ENCODE measurements at regions not wholly inside any gene's neighbourhood (a gene's known extent, or its start where the extent isn't known, plus 50 kb on each side); places are given as distances from the start of the nearest gene placed in this dataset.

DNA sequence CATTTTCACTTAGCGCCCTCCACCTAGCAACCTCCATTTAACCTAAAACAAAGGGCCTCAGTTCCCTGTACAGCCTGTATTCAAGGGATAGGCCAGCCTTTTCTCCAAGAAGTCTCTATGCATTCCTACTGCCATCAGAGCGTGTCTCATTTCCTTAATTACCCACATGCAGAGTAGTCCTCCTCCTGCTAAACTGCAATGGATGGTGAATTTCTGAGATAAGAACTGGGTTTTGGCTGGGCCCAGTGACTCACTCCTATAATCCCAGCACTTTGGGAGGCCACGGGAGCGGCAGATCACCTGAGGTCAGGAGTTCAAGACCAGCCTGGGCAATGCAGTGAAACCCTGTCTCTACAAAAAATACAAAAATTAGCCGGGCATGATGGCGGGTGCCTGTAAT lies 71.1 kb upstream of the GPR158 start:
- TF ChIP-seq SMC3 (IDR thresholded peaks at IDR 0.05; ENCODE audit: low read depth, low read length) (no peak), GABPA (IDR thresholded peaks at IDR 0.05; ENCODE audit: low read depth) (no peak), POLR2AphosphoS5 (IDR thresholded peaks at IDR 0.05; ENCODE audit: low read depth, low read length) (no peak)

All from SK-N-SH (cell line).